GM12878 (cell line): ENCODE measurements at regions not wholly inside any gene's neighbourhood (a gene's known extent, or its start where the extent isn't known, plus 50 kb on each side); places are given as distances from the start of the nearest gene placed in this dataset.

Experiments used
- ATAC-seq: fragments of 200-7000 bp; cut with Tn5 transposase; 3 replicates; pipeline ENCODE4 v1.9.1; 2020; ENCODE audit warnings: mild to moderate bottlenecking, moderate library complexity
- BruUV-seq: library from RNA; stranded (reverse); fragments of 400-500 nt; replicated peaks from 2 replicates; lab custom pipeline; 2021; lab: Mats Ljungman, UMichigan
- CTCF ChIA-PET: fragments of 300-600 bp; sonication (Branson Sonifier 250); formaldehyde crosslinking; extraction: SDS; loops from one replicate; lab custom pipeline; 2021; ENCODE audit warnings: inconsistent platforms; lab: Yijun Ruan, JAX
- POLR2A ChIA-PET: fragments of 350-600 bp; formaldehyde crosslinking; extraction: SDS; loops from one replicate; lab custom pipeline; 2021; ENCODE audit warnings: inconsistent platforms; lab: Charles Lee
- RAD21 ChIA-PET: fragments of 300-600 bp; sonication (Branson Sonifier 250); formaldehyde crosslinking; loops from one replicate; lab custom pipeline; 2023; ENCODE audit warnings: antibody characterized with exemption; ENCODE audit not compliant: unreplicated experiment; lab: Charles Lee
- SMC1A ChIA-PET: fragments of 300-600 bp; sonication (Branson Sonifier 250); formaldehyde crosslinking; loops from one replicate; lab custom pipeline; 2023; ENCODE audit not compliant: unreplicated experiment, uncharacterized antibody; lab: Charles Lee
- DNase-seq: peaks from one replicate; pipeline ENCODE4 v3.0.0-alpha.2; 2011; ENCODE audit warnings: low read depth, low spot score
- FAIRE-seq: peaks from 3 replicates; lab custom pipeline; 2011; peaks lifted over from hg19 to GRCh38; lab: Jason Lieb, UNC
- H2AFZ ChIP-seq: 2 replicates; pipeline ENCODE4 v1.6.0; 2011; ENCODE audit warnings: low read depth, low read length, control low read depth; ENCODE audit not compliant: control insufficient read depth
- H3K27ac ChIP-seq: 2 replicates; pipeline ENCODE4 v1.5.1; 2011; ENCODE audit warnings: control low read depth; ENCODE audit not compliant: control insufficient read depth, insufficient read depth
- H3K27me3 ChIP-seq, 2 experiments: replicated peaks in 1 of 2; 2 replicates each; pipeline versions ENCODE4 v1.6.0 to v1.6.1; 2011; ENCODE audit warnings: low read length in 1 of 2; ENCODE audit not compliant: control insufficient read depth in 2 of 2, insufficient read depth in 2 of 2
- H3K36me3 ChIP-seq, 2 experiments: 2 replicates each; pipeline ENCODE4 v1.5.1; 2011; ENCODE audit warnings: low read length in 1 of 2; ENCODE audit not compliant: control insufficient read depth in 2 of 2, insufficient read depth in 2 of 2
- H3K4me1 ChIP-seq: 2 replicates; pipeline ENCODE4 v1.6.1; 2011; ENCODE audit warnings: mild to moderate bottlenecking, low read length, moderate library complexity, mixed read lengths; ENCODE audit not compliant: control insufficient read depth, insufficient read depth
- H3K4me2 ChIP-seq: 2 replicates; pipeline ENCODE4 v1.6.0; 2011; ENCODE audit warnings: control low read depth; ENCODE audit not compliant: control insufficient read depth, insufficient read depth
- H3K4me3 ChIP-seq: fragments of 200-600 bp; sonication (generic); 2 replicates; pipeline ENCODE4 v1.5.1; 2016
- H3K79me2 ChIP-seq: 2 replicates; pipeline ENCODE4 v1.6.0; 2011; ENCODE audit warnings: low read length; ENCODE audit not compliant: control insufficient read depth, insufficient read depth
- H3K9ac ChIP-seq: 2 replicates; pipeline ENCODE4 v1.8.0; 2011; ENCODE audit warnings: low read length, control low read depth, mixed read lengths; ENCODE audit not compliant: control insufficient read depth, insufficient read depth
- H3K9me3 ChIP-seq: replicated peaks from 3 replicates; pipeline ENCODE4 v1.5.1; 2011; ENCODE audit warnings: mild to moderate bottlenecking, low read length; ENCODE audit not compliant: control insufficient read depth, insufficient read depth
- H4K20me1 ChIP-seq: 2 replicates; pipeline ENCODE4 v1.6.0; 2011; ENCODE audit not compliant: control insufficient read depth, insufficient read depth
- ATF3 ChIP-seq: IDR thresholded peaks from 2 replicates; pipeline ENCODE4 v1.6.1; 2011; ENCODE audit warnings: low read depth, mild to moderate bottlenecking, low read length, moderate library complexity, borderline replicate concordance; ENCODE audit errors: extremely low read depth
- CREB1 ChIP-seq: IDR thresholded peaks from 2 replicates; pipeline ENCODE4 v1.6.1; 2012; ENCODE audit warnings: low read depth, mild to moderate bottlenecking, inconsistent platforms
- EZH2 ChIP-seq: IDR thresholded peaks from 2 replicates; pipeline ENCODE4 v1.6.1; 2012; ENCODE audit warnings: low read depth, mild to moderate bottlenecking, control low read depth, inconsistent platforms, low read length, borderline replicate concordance; ENCODE audit not compliant: control insufficient read depth
- FOXK2 ChIP-seq: fragments of 450-650 bp; IDR thresholded peaks from 2 replicates; pipeline ENCODE4 v1.6.1; 2017; ENCODE audit warnings: mild to moderate bottlenecking, moderate library complexity
- HDAC6 ChIP-seq: fragments of 200-600 bp; sonication (generic); IDR thresholded peaks from one replicate; pipeline ENCODE4 v1.8.0; 2017; ENCODE audit warnings: antibody characterized with exemption; ENCODE audit not compliant: unreplicated experiment
- HSF1 ChIP-seq: fragments of 150-350 bp; IDR thresholded peaks from 2 replicates; pipeline ENCODE4 v1.6.1; 2014; ENCODE audit warnings: mild to moderate bottlenecking, low read depth, low read length
- IRF3 ChIP-seq: fragments of 450-650 bp; IDR thresholded peaks from 2 replicates; pipeline ENCODE4 v1.6.1; 2014; ENCODE audit warnings: mild to moderate bottlenecking
- MAX ChIP-seq: IDR thresholded peaks from 2 replicates; pipeline ENCODE4 v1.6.1; 2012; ENCODE audit warnings: low read depth, low read length, improper control_type of control experiment
- MXI1 ChIP-seq: fragments of 150-350 bp; IDR thresholded peaks from 2 replicates; pipeline ENCODE4 v1.6.1; 2011; ENCODE audit warnings: low read depth, mild to moderate bottlenecking, inconsistent platforms, low read length, improper control_type of control experiment
- RELB ChIP-seq: fragments of 450-650 bp; IDR thresholded peaks from 2 replicates; pipeline ENCODE4 v1.6.1; 2017; ENCODE audit warnings: low read depth, mild to moderate bottlenecking, moderate library complexity
- SIN3A ChIP-seq: IDR thresholded peaks from 2 replicates; pipeline ENCODE4 v1.6.1; 2012; ENCODE audit warnings: low read depth, low read length, improper control_type of control experiment
- SMAD1 ChIP-seq: fragments of 450-650 bp; IDR thresholded peaks from 2 replicates; pipeline ENCODE4 v1.6.1; 2018; ENCODE audit warnings: mild to moderate bottlenecking, low read depth; ENCODE audit not compliant: partially characterized antibody
- SP1 ChIP-seq: IDR thresholded peaks from one replicate; pipeline ENCODE4 v1.6.1; 2011; ENCODE audit warnings: low read depth, low read length
- SREBF1 ChIP-seq: IDR thresholded peaks from 2 replicates; pipeline ENCODE4 v1.6.1; 2012; ENCODE audit warnings: mild to moderate bottlenecking, low read length
- USF2 ChIP-seq: IDR thresholded peaks from 2 replicates; pipeline ENCODE4 v1.6.1; 2011; ENCODE audit warnings: low read depth, low read length, improper control_type of control experiment, borderline replicate concordance
- ZNF622 ChIP-seq: fragments of 450-650 bp; IDR thresholded peaks from 2 replicates; pipeline ENCODE4 v1.6.1; 2017; ENCODE audit warnings: mild to moderate bottlenecking, inconsistent platforms
- WGBS: methylation state at CpG from one replicate; pipeline ENCODE4 v1.1.6; 2016; ENCODE audit warnings: low lambda C conversion rate; ENCODE audit not compliant: insufficient replicate concordance, insufficient coverage; ENCODE audit errors: missing lambda C conversion rate; 5-methylcytosine and 5-hydroxymethylcytosine counted together
- in situ Hi-C: fragments of 300-500 bp; cut with MboI; formaldehyde crosslinking; loops from 9 replicates; pipeline ENCODE4 v1.14.3; 2018; ENCODE audit warnings: mixed read lengths
- intact Hi-C: fragments of 100-400 bp; cut with micrococcal nuclease; formaldehyde crosslinking; loops from one replicate; pipeline ENCODE4 v1.14.2; 2022; ENCODE audit not compliant: unreplicated experiment

- TF ChIP-seq RELB (no peak), SMAD1 (no peak), EZH2 (no peak)
- TF ChIP-seq, all 136 proteins: peak for 0
Measured at GRCh38 chr2:173792166-173792565, 173.0 kb downstream of the SP3 start (continued).

- ChIA-PET CTCF (no interaction called here), SMC1A (no interaction called here), POLR2A (no interaction called here), RAD21 (no interaction called here)
- in situ Hi-C loops (no loop called here), intact Hi-C loops (no loop called here)
- H3K4me1 ChIP-seq, result no peaks in the 10 kb centered on the region
- no peak overlapping the region for H3K4me2 ChIP-seq
- H3K27ac ChIP-seq, result no peak overlapping the region
- H3K4me3 ChIP-seq, result no peak overlapping the region
- TF ChIP-seq SP1, result no peak
- TF ChIP-seq CREB1, result no peak
- no peak for TF ChIP-seq HSF1
- TF ChIP-seq MAX, result no peak
- no peak for TF ChIP-seq FOXK2
- no peak for TF ChIP-seq MXI1
- TF ChIP-seq ZNF622, result no peak
- TF ChIP-seq IRF3, result no peak
- no peak for TF ChIP-seq USF2
- no peak for TF ChIP-seq HDAC6
- TF ChIP-seq SREBF1, result no peak
- TF ChIP-seq ATF3, result no peak
- TF ChIP-seq SIN3A, result no peak
- no TSS peak for BruUV-seq
- H3K79me2 ChIP-seq, result no peaks in the 10 kb centered on the region
- no peaks in the 10 kb centered on the region for H4K20me1 ChIP-seq
- peaks cover 0 to 2% of the 10 kb centered on the region in 2 experiments; a peak in 1 of 4 replicates for H3K27me3 ChIP-seq
- H2AFZ ChIP-seq, result no peak overlapping the region
- no peak for DNase-seq
- no peaks in the 10 kb centered on the region for H3K36me3 ChIP-seq
- WGBS, result 42% methylated on average over 3 of the region's 3 CpGs
- ATAC-seq, result no peak
- H3K9me3 ChIP-seq, result no peaks in the 10 kb centered on the region
- no peak for FAIRE-seq
- H3K9ac ChIP-seq, result no peak overlapping the region
Measured at GRCh38 chr2:173792741-173793140, 172.4 kb downstream of the SP3 start.
